Activated naive CD4-positive, alpha-beta T cell treated with anti-CD3 and anti-CD28 coated beads, Interleukin-2, amount 10 ng/mL, durations not matched to agents 7 days and 5 days (primary cell): ENCODE measurements at regions not wholly inside any gene's neighbourhood (a gene's known extent, or its start where the extent isn't known, plus 50 kb on each side); places are given as distances from the start of the nearest gene placed in this dataset.
"Not testable (repeated sequence)": the region's sequence is repeated elsewhere in the genome, so short reads cannot be mapped to it uniquely, and the experiment has no call there.

ENCODE experiments used
- CTCF ChIA-PET: fragments of 350-600 bp; sonication (Branson Sonifier 250); formaldehyde crosslinking; loops from one replicate; lab custom pipeline; 2021; ENCODE audit warnings: antibody characterized with exemption; lab: Charles Lee
- DNase-seq: peaks from one replicate; pipeline ENCODE4 v3.0.0-alpha.2; 2020
- H3K27ac Mint-ChIP-seq: one replicate; pipeline ENCODE4 v1.8.0; 2021; ENCODE audit warnings: mild to moderate bottlenecking, moderate library complexity, mixed read lengths
- H3K27me3 Mint-ChIP-seq: one replicate; pipeline ENCODE4 v1.8.0; 2021; ENCODE audit warnings: mild to moderate bottlenecking, mixed read lengths
- H3K36me3 Mint-ChIP-seq: one replicate; pipeline ENCODE4 v1.8.0; 2021; ENCODE audit warnings: mixed read lengths
- H3K4me1 Mint-ChIP-seq: one replicate; pipeline ENCODE4 v1.8.0; 2021; ENCODE audit warnings: mixed read lengths
- H3K4me3 Mint-ChIP-seq: one replicate; pipeline ENCODE4 v1.8.0; 2021; ENCODE audit warnings: mild to moderate bottlenecking, moderate library complexity, mixed read lengths
- H3K9me3 Mint-ChIP-seq: one replicate; pipeline ENCODE4 v1.8.0; 2021; ENCODE audit warnings: mixed read lengths

GRCh38 chrX:98111684-98112083 lies 1228.0 kb downstream of the RPA4 start:
- CTCF ChIA-PET = no interaction called here
- Mint-ChIP-seq H3K4me3 (no peak overlapping the region), H3K27ac (no peak overlapping the region), H3K36me3 (no peaks in the 10 kb centered on the region), H3K9me3 (no peaks in the 10 kb centered on the region), H3K27me3 (no peaks in the 10 kb centered on the region), H3K4me1 (no peaks in the 10 kb centered on the region)
- no peak for DNase-seq

GRCh38 chrX:98114021-98114420 lies 1230.3 kb downstream of the RPA4 start:
- DNase-seq = no peak
- no peaks in the 10 kb centered on the region for H3K27me3 Mint-ChIP-seq
- no peak overlapping the region for H3K4me3 Mint-ChIP-seq
- no peaks in the 10 kb centered on the region for H3K4me1 Mint-ChIP-seq
- H3K9me3 Mint-ChIP-seq = no peaks in the 10 kb centered on the region
- no peak overlapping the region for H3K27ac Mint-ChIP-seq
- no peaks in the 10 kb centered on the region for H3K36me3 Mint-ChIP-seq
- CTCF ChIA-PET = no interaction called here

DNA sequence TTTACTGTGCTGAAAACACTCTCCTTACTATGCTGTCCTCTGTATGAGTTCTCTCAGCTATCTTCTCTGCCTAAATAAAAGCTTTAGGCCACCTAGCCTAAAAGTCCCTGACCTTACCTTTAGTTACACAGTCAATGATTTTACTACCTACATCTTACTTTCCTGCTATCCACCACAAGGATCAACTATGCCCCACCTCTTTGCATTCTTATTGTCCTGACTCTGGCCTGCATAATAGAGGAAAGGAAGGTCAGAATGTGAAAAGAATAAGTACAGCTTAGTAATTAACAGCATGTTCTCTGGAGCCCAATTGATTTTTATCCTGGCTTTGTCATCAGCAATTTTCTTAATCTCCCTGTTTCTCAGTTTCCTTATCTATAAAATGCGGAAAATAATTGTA lies 1257.8 kb downstream of the RPA4 start:
- H3K9me3 Mint-ChIP-seq = no peaks in the 10 kb centered on the region
- no peaks in the 10 kb centered on the region for H3K27me3 Mint-ChIP-seq
- no peak overlapping the region for H3K4me3 Mint-ChIP-seq

GRCh38 chrX:98191003-98191402 lies 1307.3 kb downstream of the RPA4 start:
- H3K4me3 Mint-ChIP-seq = no peak overlapping the region
- H3K36me3 Mint-ChIP-seq = no peaks in the 10 kb centered on the region
- no peaks in the 10 kb centered on the region for H3K9me3 Mint-ChIP-seq
- no peaks in the 10 kb centered on the region for H3K4me1 Mint-ChIP-seq
- H3K27ac Mint-ChIP-seq = no peak overlapping the region
- CTCF ChIA-PET = no interaction called here
- H3K27me3 Mint-ChIP-seq = no peaks in the 10 kb centered on the region
- DNase-seq = no peak

More for the DNA sequence above, 1257.8 kb downstream of the RPA4 start:
- Mint-ChIP-seq H3K4me1 (no peaks in the 10 kb centered on the region), H3K36me3 (no peaks in the 10 kb centered on the region), H3K27ac (no peak overlapping the region)
- CTCF ChIA-PET = no interaction called here
- no peak for DNase-seq

GRCh38 chrX:98194036-98194435 lies 1310.3 kb downstream of the RPA4 start:
- Mint-ChIP-seq H3K27me3 (no peaks in the 10 kb centered on the region), H3K9me3 (peaks cover 2% of the 10 kb centered on the region), H3K4me3 (no peak overlapping the region), H3K4me1 (no peaks in the 10 kb centered on the region), H3K27ac (no peak overlapping the region), H3K36me3 (no peaks in the 10 kb centered on the region)
- CTCF ChIA-PET = no interaction called here
- no peak for DNase-seq

DNA sequence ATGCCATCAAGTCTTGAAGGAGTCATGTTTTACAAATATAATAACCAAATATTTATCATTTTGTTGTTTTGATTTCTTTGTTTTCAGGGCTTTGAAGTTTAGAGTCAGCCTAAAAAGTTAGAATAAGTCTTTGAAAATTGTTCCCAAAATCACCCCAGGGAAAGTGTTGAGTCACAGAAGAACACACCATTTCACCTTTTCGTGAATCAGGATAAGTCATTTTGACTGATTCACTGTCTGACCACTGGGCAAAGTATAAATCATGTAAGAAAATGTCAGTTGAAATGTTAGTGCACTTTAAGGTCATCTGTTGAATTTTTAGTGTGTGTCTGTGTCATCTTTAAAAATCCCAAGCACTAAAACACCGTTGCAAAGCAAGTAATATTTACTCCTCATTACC lies 1320.1 kb downstream of the RPA4 start:
- Mint-ChIP-seq H3K36me3 (no peaks in the 10 kb centered on the region), H3K4me3 (no peak overlapping the region), H3K4me1 (no peaks in the 10 kb centered on the region), H3K9me3 (peaks cover 10% of the 10 kb centered on the region), H3K27ac (no peak overlapping the region), H3K27me3 (no peaks in the 10 kb centered on the region)
- no peak for DNase-seq
- CTCF ChIA-PET = no interaction called here

- H3K27me3 Mint-ChIP-seq = no peaks in the 10 kb centered on the region
- H3K4me3 Mint-ChIP-seq = no peak overlapping the region
- no peak overlapping the region for H3K27ac Mint-ChIP-seq
- peaks cover 5% of the 10 kb centered on the region for H3K9me3 Mint-ChIP-seq
- CTCF ChIA-PET = no interaction called here
- no peaks in the 10 kb centered on the region for H3K36me3 Mint-ChIP-seq
- no peaks in the 10 kb centered on the region for H3K4me1 Mint-ChIP-seq
- DNase-seq = no peak
These were observed 1324.2 kb downstream of the RPA4 start for GRCh38 chrX:98207947-98208346.

GRCh38 chrX:98231003-98231402 lies 1347.3 kb downstream of the RPA4 start:
- DNase-seq = no peak
- H3K27me3 Mint-ChIP-seq = no peaks in the 10 kb centered on the region
- H3K36me3 Mint-ChIP-seq = no peaks in the 10 kb centered on the region
- CTCF ChIA-PET = no interaction called here
- H3K4me3 Mint-ChIP-seq = no peak overlapping the region
- no peaks in the 10 kb centered on the region for H3K4me1 Mint-ChIP-seq
- H3K9me3 Mint-ChIP-seq = no peaks in the 10 kb centered on the region
- no peak overlapping the region for H3K27ac Mint-ChIP-seq

GRCh38 chrX:98240061-98240460 lies 1356.4 kb downstream of the RPA4 start:
- CTCF ChIA-PET = not testable (repeated sequence)

DNA sequence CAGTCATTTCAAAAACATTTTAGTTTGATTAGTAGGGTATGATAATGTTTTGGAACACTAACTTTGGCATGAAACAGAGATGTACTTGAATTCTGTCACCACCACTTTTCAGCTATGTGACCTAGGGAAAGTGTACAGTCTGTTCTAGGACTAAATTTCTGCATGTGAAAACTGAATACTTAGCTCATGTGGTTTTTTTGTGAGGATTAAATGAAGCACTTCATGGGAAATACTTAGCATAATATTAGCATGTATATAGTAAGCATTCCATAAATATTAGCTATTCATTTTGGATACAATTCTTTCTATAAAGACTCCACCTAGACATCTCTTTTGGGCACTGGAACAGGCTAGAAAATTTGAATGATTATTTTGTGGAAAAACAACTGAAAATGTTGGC lies 1379.4 kb downstream of the RPA4 start:
- no peak for DNase-seq
- no peaks in the 10 kb centered on the region for H3K36me3 Mint-ChIP-seq
- H3K4me3 Mint-ChIP-seq = no peak overlapping the region
- no peaks in the 10 kb centered on the region for H3K27me3 Mint-ChIP-seq
- CTCF ChIA-PET = no interaction called here
- H3K9me3 Mint-ChIP-seq = peaks cover 2% of the 10 kb centered on the region
- H3K27ac Mint-ChIP-seq = no peak overlapping the region
- no peaks in the 10 kb centered on the region for H3K4me1 Mint-ChIP-seq

More at GRCh38 chrX:98240061-98240460, 1356.4 kb downstream of the RPA4 start:
- not testable (repeated sequence) for H3K4me3 Mint-ChIP-seq, H3K9me3 Mint-ChIP-seq, H3K36me3 Mint-ChIP-seq, H3K27me3 Mint-ChIP-seq, H3K4me1 Mint-ChIP-seq, H3K27ac Mint-ChIP-seq, DNase-seq

GRCh38 chrX:98289726-98290125 lies 1406.0 kb downstream of the RPA4 start:
- Mint-ChIP-seq H3K4me1 (no peaks in the 10 kb centered on the region), H3K36me3 (no peaks in the 10 kb centered on the region), H3K4me3 (no peak overlapping the region), H3K9me3 (peaks cover 7% of the 10 kb centered on the region), H3K27me3 (no peaks in the 10 kb centered on the region), H3K27ac (no peak overlapping the region)
- CTCF ChIA-PET = no interaction called here
- DNase-seq = no peak

DNA sequence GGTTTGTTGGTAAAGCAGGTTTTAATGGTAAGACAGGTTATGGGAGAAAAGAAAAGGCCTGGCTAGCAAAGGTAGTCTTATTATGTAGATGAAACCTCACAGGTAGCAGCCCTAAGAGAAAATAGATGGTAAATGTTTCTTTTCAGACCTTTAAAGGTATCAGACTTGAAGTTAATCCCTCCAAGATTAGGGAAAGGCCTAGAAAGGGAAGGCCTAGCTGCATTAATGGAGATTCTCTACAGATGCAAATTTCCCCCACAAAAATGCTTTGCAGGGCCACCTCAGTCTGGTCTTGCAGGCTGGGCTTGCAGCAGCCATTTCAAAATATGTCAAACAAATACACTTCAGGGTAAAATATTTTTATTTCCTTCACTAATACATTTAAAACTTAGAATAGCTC lies 1410.6 kb downstream of the RPA4 start:
- DNase-seq = no peak
- peaks cover 4% of the 10 kb centered on the region for H3K9me3 Mint-ChIP-seq
- H3K4me3 Mint-ChIP-seq = no peak overlapping the region
- no peak overlapping the region for H3K27ac Mint-ChIP-seq
- no peaks in the 10 kb centered on the region for H3K36me3 Mint-ChIP-seq
- CTCF ChIA-PET = no interaction called here
- H3K4me1 Mint-ChIP-seq = no peaks in the 10 kb centered on the region
- no peaks in the 10 kb centered on the region for H3K27me3 Mint-ChIP-seq

DNA sequence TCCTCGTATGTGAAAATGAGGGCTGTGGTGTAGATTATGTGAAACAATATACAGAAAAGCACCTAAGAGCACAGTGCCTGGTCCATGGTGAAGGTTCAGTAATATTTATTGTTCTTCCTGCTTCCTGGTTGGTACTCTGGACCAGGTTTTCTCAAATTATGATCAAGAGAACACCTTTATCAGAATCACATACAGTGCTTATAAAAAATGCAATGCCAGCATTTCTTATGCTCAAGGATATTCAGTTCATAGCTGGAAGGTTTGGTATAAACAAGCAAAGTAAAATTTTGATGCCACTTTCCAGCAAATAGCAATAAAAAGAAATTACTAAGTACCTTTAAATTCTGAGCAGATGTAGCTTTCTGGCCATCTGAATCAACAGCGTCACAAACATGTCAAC lies 1412.4 kb downstream of the RPA4 start:
- no peaks in the 10 kb centered on the region for H3K4me1 Mint-ChIP-seq
- H3K4me3 Mint-ChIP-seq = no peak overlapping the region
- no peak overlapping the region for H3K27ac Mint-ChIP-seq
- DNase-seq = no peak
- no peaks in the 10 kb centered on the region for H3K27me3 Mint-ChIP-seq
- no peaks in the 10 kb centered on the region for H3K36me3 Mint-ChIP-seq
- H3K9me3 Mint-ChIP-seq = no peaks in the 10 kb centered on the region
- CTCF ChIA-PET = no interaction called here

DNA sequence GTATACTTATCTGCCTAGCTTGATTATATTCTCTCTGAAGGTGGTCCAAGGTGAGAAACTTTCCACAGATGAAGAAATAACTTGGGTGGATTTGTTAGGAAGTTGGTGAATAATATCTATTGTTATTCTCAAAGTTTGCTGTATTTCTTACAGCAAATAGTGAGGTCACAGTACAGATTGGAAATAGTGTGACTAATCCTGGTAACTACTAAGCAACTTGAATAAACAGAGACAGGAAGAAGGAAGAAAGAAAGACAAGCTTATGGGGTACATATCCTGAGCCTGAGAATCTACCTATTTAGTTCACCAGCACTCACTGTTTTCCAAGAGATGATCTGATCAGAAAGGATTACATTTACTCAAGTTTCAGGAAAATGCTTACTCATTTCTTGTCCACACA lies 1416.1 kb downstream of the RPA4 start:
- no peaks in the 10 kb centered on the region for H3K36me3 Mint-ChIP-seq
- no peaks in the 10 kb centered on the region for H3K4me1 Mint-ChIP-seq
- no peaks in the 10 kb centered on the region for H3K27me3 Mint-ChIP-seq

GRCh38 chrX:98300536-98300935 lies 1416.8 kb downstream of the RPA4 start:
- H3K4me1 Mint-ChIP-seq, DNase-seq, H3K27me3 Mint-ChIP-seq, H3K36me3 Mint-ChIP-seq, H3K27ac Mint-ChIP-seq, H3K9me3 Mint-ChIP-seq, CTCF ChIA-PET, H3K4me3 Mint-ChIP-seq: not testable (repeated sequence)

More for the DNA sequence above, 1416.1 kb downstream of the RPA4 start:
- Mint-ChIP-seq H3K4me3 (no peak overlapping the region), H3K27ac (no peak overlapping the region), H3K9me3 (peaks cover 4% of the 10 kb centered on the region)
- CTCF ChIA-PET = no interaction called here
- DNase-seq = no peak

DNA sequence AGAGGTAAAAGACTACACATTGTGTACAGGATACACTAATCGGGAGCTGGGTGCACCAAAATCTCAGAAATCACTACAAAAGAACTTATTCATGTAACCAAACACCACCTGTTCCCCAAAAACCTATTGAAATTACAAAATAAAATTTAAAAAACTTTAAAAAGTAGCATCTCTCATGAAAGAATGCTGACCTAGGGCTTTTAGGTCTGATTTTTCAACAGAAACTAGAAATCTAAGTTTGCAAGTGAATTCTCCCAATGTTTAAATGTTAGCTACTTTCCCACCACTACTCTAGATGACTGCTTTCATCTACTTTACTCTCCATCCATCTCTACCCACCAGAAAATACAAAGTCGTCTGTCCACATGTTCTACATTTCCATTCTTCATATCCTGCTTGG lies 1447.7 kb downstream of the RPA4 start:
- Mint-ChIP-seq H3K27me3 (no peaks in the 10 kb centered on the region), H3K27ac (no peak overlapping the region), H3K4me1 (no peaks in the 10 kb centered on the region), H3K4me3 (no peak overlapping the region), H3K9me3 (no peaks in the 10 kb centered on the region), H3K36me3 (no peaks in the 10 kb centered on the region)
- CTCF ChIA-PET = no interaction called here
- DNase-seq = no peak
